ENCODE measurements at regions not wholly inside any gene's neighbourhood (a gene's known extent, or its start where the extent isn't known, plus 50 kb on each side); places are given as distances from the start of the nearest gene placed in this dataset.

DNA sequence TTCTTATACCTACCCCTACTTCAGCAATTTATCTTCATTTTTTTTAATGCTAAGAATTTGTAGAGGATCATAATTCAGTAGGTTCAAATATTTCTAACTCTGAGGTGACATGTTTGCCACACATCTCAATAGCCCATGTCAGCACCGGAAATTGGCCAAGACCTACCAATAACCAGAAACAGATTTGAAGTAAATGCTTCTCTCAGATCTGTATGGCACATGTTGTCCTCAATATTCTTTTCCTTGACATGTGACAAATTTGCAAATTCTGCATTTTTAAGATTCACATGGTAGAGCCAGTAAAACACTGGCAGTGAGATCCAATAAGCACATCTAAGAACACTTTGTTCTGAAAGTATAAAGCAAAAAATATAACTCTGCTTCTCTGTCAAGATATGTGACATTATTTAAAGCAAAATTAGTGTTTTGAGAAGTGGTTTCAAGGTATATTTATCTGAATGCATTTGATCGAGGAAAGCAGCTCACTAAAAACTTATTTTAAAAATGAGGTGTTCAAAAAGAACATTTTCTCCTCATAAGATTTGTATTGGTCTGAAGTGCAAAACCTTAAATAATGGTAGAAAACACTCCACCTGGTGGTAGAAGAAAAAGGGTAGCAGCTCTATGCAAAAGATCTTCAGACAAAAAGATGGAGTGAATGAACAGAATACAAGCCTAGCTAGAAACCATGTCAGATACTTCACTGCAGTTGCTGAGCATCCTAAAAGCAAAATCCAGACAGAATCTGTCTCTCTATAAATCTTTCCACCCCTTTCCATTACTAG lies 513.8 kb upstream of the FAM241A start:
- Histone ChIP-seq H3K9me3 (no peaks in the 10 kb centered on the region), H3K27ac (no peak overlapping the region), H3K36me3 (no peaks in the 10 kb centered on the region), H3K4me3 (no peak overlapping the region), H3K4me1 (no peaks in the 10 kb centered on the region), H3K27me3 (peaks cover 14% of the 10 kb centered on the region)
- no peak for TF ChIP-seq POLR2A (IDR thresholded peaks at IDR 0.05)
- TF ChIP-seq, protein P1, sequence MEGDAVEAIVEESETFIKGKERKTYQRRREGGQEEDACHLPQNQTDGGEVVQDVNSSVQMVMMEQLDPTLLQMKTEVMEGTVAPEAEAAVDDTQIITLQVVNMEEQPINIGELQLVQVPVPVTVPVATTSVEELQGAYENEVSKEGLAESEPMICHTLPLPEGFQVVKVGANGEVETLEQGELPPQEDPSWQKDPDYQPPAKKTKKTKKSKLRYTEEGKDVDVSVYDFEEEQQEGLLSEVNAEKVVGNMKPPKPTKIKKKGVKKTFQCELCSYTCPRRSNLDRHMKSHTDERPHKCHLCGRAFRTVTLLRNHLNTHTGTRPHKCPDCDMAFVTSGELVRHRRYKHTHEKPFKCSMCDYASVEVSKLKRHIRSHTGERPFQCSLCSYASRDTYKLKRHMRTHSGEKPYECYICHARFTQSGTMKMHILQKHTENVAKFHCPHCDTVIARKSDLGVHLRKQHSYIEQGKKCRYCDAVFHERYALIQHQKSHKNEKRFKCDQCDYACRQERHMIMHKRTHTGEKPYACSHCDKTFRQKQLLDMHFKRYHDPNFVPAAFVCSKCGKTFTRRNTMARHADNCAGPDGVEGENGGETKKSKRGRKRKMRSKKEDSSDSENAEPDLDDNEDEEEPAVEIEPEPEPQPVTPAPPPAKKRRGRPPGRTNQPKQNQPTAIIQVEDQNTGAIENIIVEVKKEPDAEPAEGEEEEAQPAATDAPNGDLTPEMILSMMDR (IDR thresholded peaks at IDR 0.05): peak in 1 of 4 experiments; percentile 29
- 46 to 72% methylated on average over 2 of the region's 2 CpGs for WGBS, 2 donors (ENCODE audit: low coverage in 1 of 2)
- ATAC-seq: no peak

GRCh38 chr4:111632641-111633151 lies 512.6 kb upstream of the FAM241A start:
- WGBS, 2 donors (ENCODE audit: low coverage in 1 of 2): 100% methylated on average over 1 of the region's 1 CpG
- no peak for ATAC-seq
- H3K4me3 ChIP-seq: no peak overlapping the region

DNA sequence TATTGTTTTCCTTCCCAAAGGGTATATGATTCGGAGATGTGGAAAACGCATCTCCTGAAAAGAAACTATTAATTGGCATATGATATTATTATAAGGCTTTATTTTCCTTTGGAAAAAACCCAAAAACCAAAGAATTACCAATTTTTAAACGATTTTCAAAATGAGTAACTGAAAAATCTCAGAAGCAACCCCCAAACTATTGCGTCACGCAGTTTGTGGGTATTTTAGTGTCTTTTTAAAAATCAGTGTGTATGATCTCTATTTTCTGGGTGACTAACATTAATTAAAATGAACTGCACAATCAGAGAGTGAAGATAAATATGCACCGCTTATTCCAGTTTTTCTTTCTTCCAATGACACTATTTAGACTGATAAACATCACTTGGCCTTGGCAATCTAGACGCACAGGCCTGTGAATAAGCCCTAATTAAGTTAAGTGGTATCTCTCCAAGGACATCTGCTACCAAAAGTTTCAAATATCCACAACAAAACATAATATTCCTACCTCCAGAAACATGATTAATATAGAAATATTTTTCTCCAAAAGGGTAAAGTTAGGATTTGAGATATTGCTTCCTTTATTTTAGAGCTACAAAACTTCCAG lies 511.5 kb upstream of the FAM241A start:
- Histone ChIP-seq H3K36me3 (no peaks in the 10 kb centered on the region), H3K27me3 (no peaks in the 10 kb centered on the region), H3K4me1 (no peaks in the 10 kb centered on the region), H3K27ac (no peak overlapping the region), H3K4me3 (no peak overlapping the region), H3K9me3 (no peaks in the 10 kb centered on the region)
- 75 to 82% methylated on average over 7 of the region's 7 CpGs for WGBS, 2 donors (ENCODE audit: low coverage in 1 of 2)
- TF ChIP-seq, protein P1 (IDR thresholded peaks at IDR 0.05): no peak
- TF ChIP-seq POLR2AphosphoS5 (IDR thresholded peaks at IDR 0.05): no peak
- TF ChIP-seq POLR2A (IDR thresholded peaks at IDR 0.05): no peak
- no peak for TF ChIP-seq EP300 (IDR thresholded peaks at IDR 0.05)
- no peak for ATAC-seq

More at GRCh38 chr4:111632641-111633151, 512.6 kb upstream of the FAM241A start:
- Histone ChIP-seq H3K9me3 (no peaks in the 10 kb centered on the region), H3K27me3 (peaks cover 9% of the 10 kb centered on the region), H3K4me1 (no peaks in the 10 kb centered on the region), H3K36me3 (no peaks in the 10 kb centered on the region), H3K27ac (no peak overlapping the region)
- TF ChIP-seq, protein P1 (IDR thresholded peaks at IDR 0.05): no peak
- TF ChIP-seq POLR2AphosphoS5 (IDR thresholded peaks at IDR 0.05) (no peak), EP300 (IDR thresholded peaks at IDR 0.05) (no peak), POLR2A (IDR thresholded peaks at IDR 0.05) (no peak)

GRCh38 chr4:111635646-111636045 lies 509.6 kb upstream of the FAM241A start:
- no peaks in the 10 kb centered on the region for H3K36me3 ChIP-seq
- no peak for ATAC-seq
- H3K27me3 ChIP-seq: no peaks in the 10 kb centered on the region
- H3K4me3 ChIP-seq: no peak overlapping the region
- H3K4me1 ChIP-seq: no peaks in the 10 kb centered on the region
- WGBS, 2 donors (ENCODE audit: low coverage in 1 of 2): 67 to 100% methylated on average over 1 of the region's 1 CpG
- H3K9me3 ChIP-seq: no peaks in the 10 kb centered on the region
- TF ChIP-seq EP300 (IDR thresholded peaks at IDR 0.05) (no peak), POLR2AphosphoS5 (IDR thresholded peaks at IDR 0.05) (no peak), POLR2A (IDR thresholded peaks at IDR 0.05) (no peak)
- TF ChIP-seq, protein P1 (IDR thresholded peaks at IDR 0.05): no peak
- H3K27ac ChIP-seq: no peak overlapping the region
